GM19035 (cell line): ENCODE measurements at regions not wholly inside any gene's neighbourhood (a gene's known extent, or its start where the extent isn't known, plus 50 kb on each side); places are given as distances from the start of the nearest gene placed in this dataset.
A peak's percentile ranks its signal among the peaks of the same experiment; 100 is the strongest.
"Not testable (repeated sequence)": the region's sequence is repeated elsewhere in the genome, so short reads cannot be mapped to it uniquely, and the experiment has no call there.

Experiments
- ATAC-seq: cut with Tn5 transposase; IDR thresholded peaks from one replicate; pipeline ENCODE4 v1.9.1; 2021; ENCODE audit not compliant: unreplicated experiment

DNA sequence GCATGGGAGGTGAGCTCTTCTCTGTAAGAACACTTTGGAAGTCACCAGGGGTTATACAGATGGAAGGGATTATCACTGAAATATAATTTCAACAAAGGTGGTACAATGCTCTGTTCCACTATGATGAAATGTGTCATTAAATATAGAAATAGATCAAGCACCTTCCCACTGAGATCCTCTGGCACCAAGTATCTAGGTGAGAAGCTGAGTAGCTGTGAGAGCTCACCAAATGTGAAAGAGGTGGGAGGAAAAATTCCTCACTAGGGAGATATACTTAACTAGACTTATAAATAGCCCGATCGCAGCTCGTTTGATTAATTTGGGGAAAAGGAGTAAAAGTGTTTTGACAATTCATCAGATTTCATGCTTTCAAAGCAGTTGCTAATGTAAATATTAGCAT, 247.6 kb downstream of the SMAD2 start:
- ATAC-seq: no peak

- ATAC-seq: peak; percentile 70
Observed at GRCh38 chr18:47680488-47680887, 250.0 kb downstream of the SMAD2 start.

- ATAC-seq: no peak
Observed at GRCh38 chr18:47679864-47680263, 250.6 kb downstream of the SMAD2 start.

GRCh38 chr18:47677952-47678351, 252.5 kb downstream of the SMAD2 start:
- no peak for ATAC-seq

GRCh38 chr18:47669815-47670214, 260.6 kb downstream of the SMAD2 start:
- ATAC-seq: no peak

GRCh38 chr18:47658498-47658897, 272.0 kb downstream of the SMAD2 start:
- no peak for ATAC-seq

DNA sequence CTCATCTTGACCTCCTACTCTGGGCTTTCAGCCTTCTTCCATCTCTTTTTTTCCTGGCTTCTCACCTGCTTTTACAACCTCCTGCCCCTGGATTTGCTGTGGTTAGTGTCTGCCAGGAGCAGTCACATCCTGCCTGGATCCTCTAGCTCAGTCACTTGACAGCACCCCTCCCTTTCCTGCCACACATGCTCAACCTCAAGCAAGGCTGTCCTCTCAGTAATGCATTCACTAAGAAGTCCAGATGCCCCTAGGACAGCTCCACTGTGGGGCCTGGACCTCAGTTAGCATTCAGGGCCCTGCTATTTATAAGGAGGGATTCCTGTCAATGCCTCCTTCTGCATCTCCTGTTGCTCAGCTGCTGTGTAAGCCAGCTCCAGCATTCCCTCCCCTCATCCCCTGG, 275.5 kb downstream of the SMAD2 start:
- no peak for ATAC-seq

DNA sequence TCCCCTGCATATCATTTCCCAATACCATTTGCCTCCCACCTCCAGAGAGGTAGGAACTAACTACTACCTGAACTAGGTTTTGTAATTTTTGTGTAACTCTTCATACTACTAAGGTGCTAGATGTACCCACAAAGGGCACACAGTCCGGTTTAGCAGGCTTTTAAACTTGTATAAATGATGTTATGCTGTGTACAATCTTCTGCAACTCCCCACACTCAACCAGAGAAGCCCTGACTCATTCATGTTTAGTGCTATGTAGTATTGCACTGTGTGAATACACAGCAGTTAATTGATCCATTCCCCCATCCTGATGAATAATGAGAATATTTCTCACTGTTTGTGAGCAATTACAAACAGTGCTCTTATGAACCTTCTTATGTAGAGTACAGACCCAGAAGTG, 285.6 kb downstream of the SMAD2 start:
- ATAC-seq: no peak

GRCh38 chr18:47637551-47637950, 292.9 kb downstream of the SMAD2 start:
- not testable (repeated sequence) for ATAC-seq

GRCh38 chr18:47635416-47635815, 295.0 kb downstream of the SMAD2 start:
- ATAC-seq: no peak

DNA sequence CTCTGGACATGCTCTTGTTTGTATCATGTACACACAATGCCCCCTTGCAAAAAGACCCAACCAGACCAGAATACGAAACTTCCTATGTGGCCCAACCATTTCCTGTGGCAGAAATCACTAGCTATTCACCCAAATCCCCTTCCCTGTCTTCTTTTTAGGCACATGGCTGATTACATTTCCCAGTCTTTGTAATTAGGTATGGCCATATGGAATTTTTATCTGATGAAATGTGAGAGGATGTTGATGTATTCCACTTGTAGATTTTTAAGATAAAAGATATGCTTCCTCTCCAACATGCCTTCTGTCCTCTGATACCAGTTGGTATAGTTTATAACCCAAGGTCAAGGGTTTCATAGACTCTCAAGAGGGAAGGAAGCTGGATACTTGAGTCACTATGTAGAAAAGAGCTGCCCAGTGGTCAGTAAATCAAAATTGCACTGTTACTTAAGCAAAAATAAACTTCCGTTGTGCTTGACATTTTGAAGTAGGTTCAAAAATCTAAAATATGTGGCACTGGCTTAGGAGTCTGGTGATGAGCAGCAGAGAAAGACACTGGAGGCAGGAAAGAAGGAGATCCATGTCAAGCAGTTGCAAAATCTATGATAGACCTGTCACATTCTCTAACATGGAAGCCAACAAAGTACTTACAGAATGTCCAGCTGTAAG, 297.4 kb downstream of the SMAD2 start:
- ATAC-seq: no peak

GRCh38 chr18:47628893-47629292, 301.6 kb downstream of the SMAD2 start:
- ATAC-seq: no peak

DNA sequence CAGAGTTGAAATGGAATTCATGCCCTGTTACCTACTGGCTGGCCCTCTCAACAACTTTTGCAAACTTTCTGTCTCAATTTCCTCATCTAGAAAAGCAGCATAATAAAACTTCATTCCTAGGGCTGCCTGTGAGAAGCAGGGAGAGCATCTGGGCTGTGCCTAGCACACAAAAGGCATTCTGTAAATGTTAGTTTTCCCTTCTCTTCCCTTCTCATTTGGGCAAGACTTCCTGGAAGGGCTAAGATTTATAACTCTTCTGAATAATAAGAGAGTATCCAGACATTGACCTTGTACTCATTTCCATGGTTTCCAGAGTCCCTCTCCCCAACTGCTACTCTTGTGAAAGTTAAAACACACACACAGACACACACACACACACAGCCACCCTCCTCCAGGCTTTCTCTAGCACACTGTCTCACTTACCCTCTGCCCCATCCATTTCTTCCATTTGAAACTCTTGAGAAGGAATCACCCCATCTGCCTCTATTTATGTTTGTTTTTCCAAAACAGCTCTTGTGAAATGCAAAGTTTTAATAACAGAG, 302.1 kb downstream of the SMAD2 start:
- no peak for ATAC-seq

DNA sequence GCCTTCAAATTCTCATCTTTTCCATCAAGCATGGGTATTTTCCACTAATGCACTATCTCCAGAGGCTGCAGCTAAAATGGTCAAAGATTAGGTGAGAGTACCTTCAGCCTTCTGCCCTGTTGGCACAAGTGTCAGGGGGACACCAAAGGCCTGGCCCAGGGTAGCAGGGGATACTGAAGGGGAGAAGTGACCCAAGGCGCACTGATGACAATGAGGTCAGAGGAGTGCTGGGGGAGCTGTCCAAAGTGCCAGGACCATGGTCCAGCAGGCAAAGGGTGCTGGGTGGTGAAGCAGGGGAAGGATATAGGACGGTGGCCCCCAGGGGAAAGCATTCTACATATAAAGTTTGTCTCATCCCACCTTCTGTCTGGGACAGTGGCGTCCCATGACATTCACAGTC, 303.4 kb downstream of the SMAD2 start:
- ATAC-seq: no peak

GRCh38 chr18:47619771-47620448, 310.5 kb downstream of the SMAD2 start:
- ATAC-seq: no peak

- ATAC-seq: no peak
Observed at GRCh38 chr18:47618758-47619157, 311.7 kb downstream of the SMAD2 start.

DNA sequence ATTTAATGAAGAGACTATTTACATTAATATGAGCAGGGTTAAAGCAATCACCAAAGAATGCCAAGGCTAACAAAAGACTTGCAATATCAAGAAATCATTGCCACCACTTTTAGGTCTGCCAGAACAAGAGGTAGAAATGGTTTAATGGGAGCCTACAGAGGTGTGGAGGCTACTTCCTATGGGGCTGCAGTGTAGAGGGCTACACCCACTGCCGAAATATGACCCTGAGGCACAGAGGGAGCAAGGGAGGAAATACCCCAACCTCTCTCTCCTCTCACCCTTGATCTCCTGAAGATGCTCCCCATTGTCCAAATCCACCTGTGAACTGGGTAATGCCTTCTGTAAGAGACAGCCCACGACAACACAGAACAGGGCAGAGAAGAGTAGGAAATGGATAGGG, 315.4 kb downstream of the SMAD2 start:
- ATAC-seq: no peak

DNA sequence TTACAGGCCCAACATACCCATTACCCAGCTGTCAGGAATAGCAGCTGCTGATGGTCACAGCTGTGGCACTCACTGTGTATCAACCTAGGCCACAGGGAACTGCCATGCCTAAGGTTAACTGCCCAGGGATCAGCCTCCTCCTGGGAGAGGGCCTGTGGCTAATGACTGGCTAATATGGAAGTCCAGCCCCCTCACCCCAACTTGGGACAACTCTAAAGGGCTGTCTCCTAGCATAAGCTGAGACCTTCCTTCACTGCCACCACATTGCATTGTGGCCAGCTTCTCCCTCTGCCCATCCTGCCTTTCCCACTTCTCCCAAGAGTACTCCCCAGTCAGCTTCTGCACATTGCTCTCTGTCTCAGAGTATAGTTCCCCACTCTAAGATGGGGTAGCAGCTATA, 316.5 kb downstream of the SMAD2 start:
- no peak for ATAC-seq

DNA sequence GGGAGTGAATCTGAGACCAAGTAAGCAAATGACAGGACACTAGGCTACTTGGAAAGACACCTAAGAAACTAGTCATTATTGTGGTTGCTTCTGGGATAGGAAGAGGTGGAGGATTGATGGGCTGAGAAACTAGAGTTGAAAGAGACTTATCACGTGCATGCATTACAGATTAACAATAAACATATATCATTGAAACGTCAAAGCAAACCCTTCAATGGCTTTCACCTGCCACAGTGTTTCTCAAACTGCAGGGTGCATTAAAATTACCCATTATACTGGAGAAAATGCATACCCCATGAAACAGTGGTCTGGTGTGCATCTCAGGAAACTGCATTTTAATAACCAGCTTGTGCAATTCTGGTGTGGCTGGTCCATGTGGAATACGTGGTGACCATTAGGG, 318.8 kb downstream of the SMAD2 start:
- ATAC-seq: no peak

GRCh38 chr18:47606526-47606925, 323.9 kb downstream of the SMAD2 start:
- no peak for ATAC-seq

DNA sequence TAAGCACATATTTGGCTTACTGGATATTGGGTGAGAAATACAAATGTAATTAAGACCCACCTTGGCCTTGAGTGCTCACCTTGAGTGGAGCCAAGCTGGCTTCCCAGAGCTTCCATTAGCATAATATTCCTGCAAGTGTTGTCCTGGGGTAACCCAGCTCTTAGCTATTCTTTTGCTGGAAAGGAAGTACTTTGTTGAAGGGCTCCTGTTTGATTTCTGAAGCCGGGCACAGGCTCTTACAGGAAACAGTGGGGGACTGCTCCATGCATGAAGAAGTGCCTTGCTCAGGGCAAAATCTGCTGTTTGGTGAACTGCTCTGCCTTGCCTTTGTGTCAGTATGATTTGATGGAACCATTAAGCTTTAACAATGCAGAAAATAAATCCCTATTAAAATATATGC, 325.4 kb downstream of the SMAD2 start:
- ATAC-seq: no peak

DNA sequence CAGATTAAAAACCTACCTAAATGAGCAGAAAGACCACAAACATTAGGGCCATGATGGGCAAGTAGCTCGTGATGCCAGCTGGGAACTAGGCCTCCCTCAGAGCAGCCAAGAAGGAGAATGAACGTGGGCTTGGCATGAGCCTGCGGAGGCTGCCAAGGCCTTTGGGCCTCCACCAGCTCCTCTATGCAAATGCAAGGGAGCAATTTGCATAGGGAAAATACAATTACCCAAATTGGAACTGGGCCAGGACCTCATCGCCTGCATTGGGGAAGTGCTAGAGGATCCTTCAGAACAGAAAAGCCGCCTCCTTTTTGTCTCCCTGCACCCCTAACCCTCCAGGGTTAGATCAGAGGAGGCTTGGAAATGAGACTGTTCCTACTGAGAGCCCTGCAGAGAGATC, 326.4 kb downstream of the SMAD2 start:
- ATAC-seq: no peak

GRCh38 chr18:47603158-47603557, 327.3 kb downstream of the SMAD2 start:
- no peak for ATAC-seq
